ENCODE measurements at regions not wholly inside any gene's neighbourhood (a gene's known extent, or its start where the extent isn't known, plus 50 kb on each side); places are given as distances from the start of the nearest gene placed in this dataset.
"Not testable (repeated sequence)": the region's sequence is repeated elsewhere in the genome, so short reads cannot be mapped to it uniquely, and the experiment has no call there.

- ChIA-PET POLR2A (no interaction called here), CTCF (ENCODE audit: unreplicated experiment) (no interaction called here)
- Histone ChIP-seq H3K4me2 (ENCODE audit: low read length) (no peak overlapping the region), H2AFZ (ENCODE audit: low read length) (no peak overlapping the region), H3K9me3 (ENCODE audit: low read length) (no peaks in the 10 kb centered on the region), H4K20me1 (ENCODE audit: insufficient read depth, low read length) (no peaks in the 10 kb centered on the region), H3K27ac (ENCODE audit: low read depth, low read length, poor library complexity, severe bottlenecking) (no peak overlapping the region), H3K9me2 (ENCODE audit: insufficient read depth, low read length) (no peaks in the 10 kb centered on the region), H3K4me1 (ENCODE audit: insufficient read depth, low read length, poor library complexity, severe bottlenecking) (no peaks in the 10 kb centered on the region), H3K79me2 (ENCODE audit: insufficient read depth, low read depth, low read length) (no peaks in the 10 kb centered on the region), H3K4me3 (ENCODE audit: low read depth, low read length, poor library complexity, severe bottlenecking) (no peak overlapping the region), H3K36me3 (ENCODE audit: insufficient read depth, low read length) (no peaks in the 10 kb centered on the region)
- no TSS peak for BruUV-seq (replicated peaks)
- no peak for DNase-seq (ENCODE audit: low spot score)
- intact Hi-C loops (cut with micrococcal nuclease; ENCODE audit: unreplicated experiment): no loop called here
- TF ChIP-seq, protein P1, sequence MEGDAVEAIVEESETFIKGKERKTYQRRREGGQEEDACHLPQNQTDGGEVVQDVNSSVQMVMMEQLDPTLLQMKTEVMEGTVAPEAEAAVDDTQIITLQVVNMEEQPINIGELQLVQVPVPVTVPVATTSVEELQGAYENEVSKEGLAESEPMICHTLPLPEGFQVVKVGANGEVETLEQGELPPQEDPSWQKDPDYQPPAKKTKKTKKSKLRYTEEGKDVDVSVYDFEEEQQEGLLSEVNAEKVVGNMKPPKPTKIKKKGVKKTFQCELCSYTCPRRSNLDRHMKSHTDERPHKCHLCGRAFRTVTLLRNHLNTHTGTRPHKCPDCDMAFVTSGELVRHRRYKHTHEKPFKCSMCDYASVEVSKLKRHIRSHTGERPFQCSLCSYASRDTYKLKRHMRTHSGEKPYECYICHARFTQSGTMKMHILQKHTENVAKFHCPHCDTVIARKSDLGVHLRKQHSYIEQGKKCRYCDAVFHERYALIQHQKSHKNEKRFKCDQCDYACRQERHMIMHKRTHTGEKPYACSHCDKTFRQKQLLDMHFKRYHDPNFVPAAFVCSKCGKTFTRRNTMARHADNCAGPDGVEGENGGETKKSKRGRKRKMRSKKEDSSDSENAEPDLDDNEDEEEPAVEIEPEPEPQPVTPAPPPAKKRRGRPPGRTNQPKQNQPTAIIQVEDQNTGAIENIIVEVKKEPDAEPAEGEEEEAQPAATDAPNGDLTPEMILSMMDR (conservative IDR thresholded peaks at IDR 0.05; ENCODE audit: low read length): no peak
- no peak for TF ChIP-seq EZH2phosphoT487 (IDR thresholded peaks at IDR 0.05; ENCODE audit: borderline replicate concordance, low read depth, low read length)
These were observed 52.0 kb upstream of the KIF13A start for GRCh38 chr6:18039481-18039880.

DNA sequence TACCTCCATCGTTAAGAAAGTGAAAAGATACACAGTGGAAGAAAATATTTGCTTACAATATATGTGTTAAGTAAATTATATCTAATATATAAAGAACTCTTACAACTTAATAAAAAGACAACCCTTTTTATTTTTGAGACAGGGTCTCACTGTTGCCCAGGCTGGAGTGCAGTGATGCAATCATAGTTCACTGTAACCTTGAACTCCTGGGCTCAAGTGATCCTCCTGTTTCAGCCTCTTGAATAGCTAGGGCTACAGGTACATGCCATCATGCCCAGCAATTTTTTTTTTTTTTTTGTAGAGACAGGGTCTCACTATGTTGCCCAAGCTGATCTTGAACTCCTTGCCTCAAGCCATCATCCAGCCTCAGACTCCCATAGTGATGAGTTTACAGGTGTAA is 50.8 kb upstream of the KIF13A start:
- CTCF ChIA-PET (ENCODE audit: unreplicated experiment); H3K27ac ChIP-seq (ENCODE audit: low read depth, low read length, poor library complexity, severe bottlenecking); H3K4me1 ChIP-seq (ENCODE audit: insufficient read depth, low read length, poor library complexity, severe bottlenecking); H3K79me2 ChIP-seq (ENCODE audit: insufficient read depth, low read depth, low read length); H2AFZ ChIP-seq (ENCODE audit: low read length); H3K36me3 ChIP-seq (ENCODE audit: insufficient read depth, low read length); H4K20me1 ChIP-seq (ENCODE audit: insufficient read depth, low read length); intact Hi-C loops (cut with micrococcal nuclease; ENCODE audit: unreplicated experiment); DNase-seq (ENCODE audit: low spot score); BruUV-seq (replicated peaks); H3K4me2 ChIP-seq (ENCODE audit: low read length); H3K9me2 ChIP-seq (ENCODE audit: insufficient read depth, low read length); H3K9me3 ChIP-seq (ENCODE audit: low read length); H3K4me3 ChIP-seq (ENCODE audit: low read depth, low read length, poor library complexity, severe bottlenecking): not testable (repeated sequence)
- POLR2A ChIA-PET: interaction anchor here (1.2 kb wide), 1 partner anchor 58 kb away, joined by 3 read pairs; no protein-coding TSS in a partner anchor

Measured in OCI-LY7 (cell line).